A673 (cell line): ENCODE measurements at regions not wholly inside any gene's neighbourhood (a gene's known extent, or its start where the extent isn't known, plus 50 kb on each side); places are given as distances from the start of the nearest gene placed in this dataset.

ENCODE experiments used
- BruUV-seq: library from RNA; stranded (reverse); fragments of 400-500 nt; replicated peaks from 2 replicates; lab custom pipeline; 2021; lab: Mats Ljungman, UMichigan
- CTCF ChIA-PET: fragments of 300-600 bp; sonication (Branson Sonifier 250); formaldehyde crosslinking; loops from one replicate; lab custom pipeline; 2022; ENCODE audit warnings: antibody characterized with exemption; lab: Charles Lee
- POLR2A ChIA-PET: fragments of 300-600 bp; sonication (Branson Sonifier 250); formaldehyde crosslinking; loops from one replicate; lab custom pipeline; 2022; ENCODE audit warnings: antibody characterized with exemption; ENCODE audit not compliant: low non-redundant PET; lab: Charles Lee
- DNase-seq: peaks from one replicate; pipeline ENCODE4 v3.0.0-alpha.2; 2015; ENCODE audit warnings: low spot score
- H3K27ac ChIP-seq: fragments of 200-600 bp; sonication (generic); 2 replicates; pipeline ENCODE4 v1.5.1; 2016; ENCODE audit warnings: mixed run types, low read depth, mild to moderate bottlenecking, mixed read lengths, antibody characterized with exemption, low read length; ENCODE audit not compliant: poor library complexity, severe bottlenecking
- H3K27me3 ChIP-seq: fragments of 200-600 bp; sonication (generic); replicated peaks from 2 replicates; pipeline ENCODE4 v1.6.1; 2017; ENCODE audit warnings: mixed run types, low read depth, mild to moderate bottlenecking, mixed read lengths, antibody characterized with exemption, low read length; ENCODE audit not compliant: insufficient read depth, poor library complexity
- H3K36me3 ChIP-seq: fragments of 200-600 bp; sonication (generic); 2 replicates; pipeline ENCODE4 v1.6.1; 2016; ENCODE audit warnings: mixed run types, mild to moderate bottlenecking, mixed read lengths, antibody characterized with exemption, low read length; ENCODE audit not compliant: insufficient read depth, poor library complexity, severe bottlenecking
- H3K4me1 ChIP-seq: fragments of 200-600 bp; sonication (generic); 2 replicates; pipeline ENCODE4 v1.6.1; 2017; ENCODE audit warnings: mixed run types, mild to moderate bottlenecking, mixed read lengths, antibody characterized with exemption, low read length; ENCODE audit not compliant: insufficient read depth, poor library complexity, severe bottlenecking
- H3K4me3 ChIP-seq: fragments of 200-600 bp; sonication (generic); 2 replicates; pipeline ENCODE4 v1.5.1; 2016; ENCODE audit warnings: low read depth, mixed run types, mild to moderate bottlenecking, mixed read lengths, low read length; ENCODE audit not compliant: poor library complexity, severe bottlenecking
- H3K9me3 ChIP-seq: fragments of 200-600 bp; sonication (generic); 2 replicates; pipeline ENCODE4 v1.6.1; 2016; ENCODE audit warnings: mixed run types, low read depth, mild to moderate bottlenecking, mixed read lengths, antibody characterized with exemption, low read length; ENCODE audit not compliant: poor library complexity, severe bottlenecking
- CTCF ChIP-seq: fragments of 300-800, 200-600 bp; sonication (generic); conservative IDR thresholded peaks from 2 replicates; pipeline ENCODE4 v1.5.1; 2017; ENCODE audit warnings: low read depth, mild to moderate bottlenecking, antibody characterized with exemption, low read length, moderate library complexity, mixed read lengths
- EZH2 ChIP-seq: fragments of 200-600 bp; sonication (generic); IDR thresholded peaks from 2 replicates; pipeline ENCODE4 v1.6.1; 2017; ENCODE audit warnings: borderline replicate concordance, low read depth, mild to moderate bottlenecking, mixed read lengths, antibody characterized with exemption, low read length; ENCODE audit not compliant: poor library complexity, severe bottlenecking
- intact Hi-C: fragments of 100-400 bp; cut with micrococcal nuclease; formaldehyde crosslinking; loops from one replicate; pipeline ENCODE4 v1.10.0; 2022; ENCODE audit not compliant: unreplicated experiment

GRCh38 chr1:8094481-8095241, 68.6 kb upstream of the ERRFI1 start:
- BruUV-seq, result no TSS peak
- ChIA-PET POLR2A (no interaction called here), CTCF (no interaction called here)
- no peaks in the 10 kb centered on the region for H3K9me3 ChIP-seq
- TF ChIP-seq CTCF (no peak), EZH2 (no peak)
- H3K27ac ChIP-seq, result no peak overlapping the region
- no peak overlapping the region for H3K4me3 ChIP-seq
- H3K36me3 ChIP-seq, result no peaks in the 10 kb centered on the region
- no peaks in the 10 kb centered on the region for H3K27me3 ChIP-seq
- H3K4me1 ChIP-seq, result peaks cover 39% of the 10 kb centered on the region
- intact Hi-C loops, result loop anchor here (5.0 kb wide), 2 partner anchors 47 to 73 kb away; no protein-coding TSS in a partner anchor
- no peak for DNase-seq

GRCh38 chr1:8093221-8093980, 67.3 kb upstream of the ERRFI1 start:
- POLR2A ChIA-PET, result no interaction called here
- Histone ChIP-seq H3K9me3 (no peaks in the 10 kb centered on the region), H3K4me1 (peaks cover 44% of the 10 kb centered on the region), H3K27ac (no peak overlapping the region), H3K27me3 (no peaks in the 10 kb centered on the region), H3K36me3 (no peaks in the 10 kb centered on the region), H3K4me3 (no peak overlapping the region)
- CTCF ChIA-PET, result no interaction called here
- no peak for TF ChIP-seq CTCF
- intact Hi-C loops, result no loop called here
- no peak for DNase-seq
- no TSS peak for BruUV-seq

GRCh38 chr1:8092657-8093056, 66.5 kb upstream of the ERRFI1 start:
- DNase-seq, result no peak
- H3K36me3 ChIP-seq, result no peaks in the 10 kb centered on the region
- no TSS peak for BruUV-seq
- H3K9me3 ChIP-seq, result no peaks in the 10 kb centered on the region
- ChIA-PET CTCF (no interaction called here), POLR2A (no interaction called here)
- intact Hi-C loops, result no loop called here
- no peaks in the 10 kb centered on the region for H3K27me3 ChIP-seq
- H3K4me1 ChIP-seq, result peaks cover 41% of the 10 kb centered on the region
- TF ChIP-seq EZH2 (no peak), CTCF (no peak)
- H3K4me3 ChIP-seq, result no peak overlapping the region
- H3K27ac ChIP-seq, result no peak overlapping the region
